ENCODE measurements at regions not wholly inside any gene's neighbourhood (a gene's known extent, or its start where the extent isn't known, plus 50 kb on each side); places are given as distances from the start of the nearest gene placed in this dataset.

GRCh38 chr4:38320833-38321232 lies 343.2 kb upstream of the KLF3 start:
- TF ChIP-seq SMYD3 (CRISPR knock-in tag; IDR thresholded peaks at IDR 0.05) (no peak), ZNF556 (CRISPR knock-in tag; IDR thresholded peaks at IDR 0.05; ENCODE audit: borderline replicate concordance) (no peak)
- TF ChIP-seq, protein P1, sequence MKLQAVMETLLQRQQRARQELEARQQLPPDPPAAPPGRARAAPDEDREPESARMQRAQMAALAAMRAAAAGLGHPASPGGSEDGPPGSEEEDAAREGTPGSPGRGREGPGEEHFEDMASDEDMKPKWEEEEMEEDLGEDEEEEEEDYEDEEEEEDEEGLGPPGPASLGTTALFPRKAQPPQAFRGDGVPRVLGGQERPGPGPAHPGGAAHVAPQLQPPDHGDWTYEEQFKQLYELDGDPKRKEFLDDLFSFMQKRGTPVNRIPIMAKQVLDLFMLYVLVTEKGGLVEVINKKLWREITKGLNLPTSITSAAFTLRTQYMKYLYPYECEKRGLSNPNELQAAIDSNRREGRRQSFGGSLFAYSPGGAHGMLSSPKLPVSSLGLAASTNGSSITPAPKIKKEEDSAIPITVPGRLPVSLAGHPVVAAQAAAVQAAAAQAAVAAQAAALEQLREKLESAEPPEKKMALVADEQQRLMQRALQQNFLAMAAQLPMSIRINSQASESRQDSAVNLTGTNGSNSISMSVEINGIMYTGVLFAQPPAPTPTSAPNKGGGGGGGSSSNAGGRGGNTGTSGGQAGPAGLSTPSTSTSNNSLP (IDR thresholded peaks at IDR 0.05; ENCODE audit: low read depth, low read length): no peak
- Histone ChIP-seq H3K4me2 (ENCODE audit: low read depth, low read length) (no peak overlapping the region), H3K4me3 (replicated peaks in 1 of 3; ENCODE audit: insufficient read depth in 1 of 3, low read depth in 2 of 3, low read length in 3 of 3) (no peak overlapping the region), H3K4me1 (ENCODE audit: insufficient read depth, low read length) (peaks cover 35% of the 10 kb centered on the region), H3K27ac (ENCODE audit: extremely low read length, insufficient read depth, low read length) (no peak overlapping the region), H3K36me3 (replicated peaks in 1 of 2; ENCODE audit: control insufficient read depth in 1 of 2, insufficient read depth in 2 of 2, low read length in 2 of 2) (no peaks in the 10 kb centered on the region), H3K79me2 (ENCODE audit: insufficient read depth, low read length) (no peaks in the 10 kb centered on the region), H2AFZ (ENCODE audit: low read length) (peak overlapping the region; percentile 70), H4K20me1 (ENCODE audit: insufficient read depth, low read length) (no peaks in the 10 kb centered on the region), H3K9me3 (ENCODE audit: low read length) (no peaks in the 10 kb centered on the region), H3K9ac (ENCODE audit: insufficient read depth, low read depth, low read length) (no peak overlapping the region), H3K27me3 (ENCODE audit: control insufficient read depth in 1 of 2, insufficient read depth in 2 of 2, low read length in 2 of 2) (no peaks in the 10 kb centered on the region)
- DNase-seq (ENCODE audit: low spot score) (no peak), FAIRE-seq (no peak), ATAC-seq (no peak)
- in situ Hi-C loops (cut with HindIII; ENCODE audit: extremely low pct_ligation_motif_present, low pct_unique_long_range_greater_than_20kb) (loop anchor here (25.0 kb wide), 1 partner anchor 259 kb away; no protein-coding TSS in a partner anchor), intact Hi-C loops (cut with micrococcal nuclease; ENCODE audit: unreplicated experiment) (loop anchor here (1.0 kb wide), 2 partner anchors 354 to 410 kb away; no protein-coding TSS in a partner anchor)
- ChIA-PET CTCF (ENCODE audit: low intra/inter-chr PET ratio, low total read pairs) (interaction anchor here (2.0 kb wide), 1 partner anchor 410 kb away, joined by 9 read pairs; no protein-coding TSS in a partner anchor), POLR2A (no interaction called here)
- BruUV-seq (replicated peaks): no TSS peak
- 73% methylated on average over 4 of the region's 4 CpGs for WGBS (ENCODE audit: low lambda C conversion rate)

- intact Hi-C loops (cut with micrococcal nuclease; ENCODE audit: unreplicated experiment) (no loop called here), in situ Hi-C loops (cut with HindIII; ENCODE audit: extremely low pct_ligation_motif_present, low pct_unique_long_range_greater_than_20kb) (loop anchor here (25.0 kb wide), 1 partner anchor 260 kb away; no protein-coding TSS in a partner anchor)
- no peak for DNase-seq (ENCODE audit: low spot score)
- no peak for ATAC-seq
- Histone ChIP-seq H3K4me1 (ENCODE audit: insufficient read depth, low read length) (peaks cover 40% of the 10 kb centered on the region), H3K9ac (ENCODE audit: insufficient read depth, low read depth, low read length) (no peak overlapping the region), H3K79me2 (ENCODE audit: insufficient read depth, low read length) (no peaks in the 10 kb centered on the region), H3K27ac (ENCODE audit: extremely low read length, insufficient read depth, low read length) (no peak overlapping the region), H2AFZ (ENCODE audit: low read length) (no peak overlapping the region), H4K20me1 (ENCODE audit: insufficient read depth, low read length) (no peaks in the 10 kb centered on the region), H3K9me3 (ENCODE audit: low read length) (no peaks in the 10 kb centered on the region), H3K4me3 (replicated peaks in 1 of 3; ENCODE audit: insufficient read depth in 1 of 3, low read depth in 2 of 3, low read length in 3 of 3) (no peak overlapping the region), H3K4me2 (ENCODE audit: low read depth, low read length) (no peak overlapping the region), H3K36me3 (replicated peaks in 1 of 2; ENCODE audit: control insufficient read depth in 1 of 2, insufficient read depth in 2 of 2, low read length in 2 of 2) (no peaks in the 10 kb centered on the region), H3K27me3 (ENCODE audit: control insufficient read depth in 1 of 2, insufficient read depth in 2 of 2, low read length in 2 of 2) (no peaks in the 10 kb centered on the region)
- POLR2A ChIA-PET: no interaction called here
- no TSS peak for BruUV-seq (replicated peaks)
- WGBS (ENCODE audit: low lambda C conversion rate): 92% methylated on average over 4 of the region's 4 CpGs
- no peak for FAIRE-seq
- CTCF ChIA-PET (ENCODE audit: low intra/inter-chr PET ratio, low total read pairs): no interaction called here
- no peak for TF ChIP-seq MBNL3 (CRISPR knock-in tag; conservative IDR thresholded peaks at IDR 0.05)
- TF ChIP-seq, protein P2, sequence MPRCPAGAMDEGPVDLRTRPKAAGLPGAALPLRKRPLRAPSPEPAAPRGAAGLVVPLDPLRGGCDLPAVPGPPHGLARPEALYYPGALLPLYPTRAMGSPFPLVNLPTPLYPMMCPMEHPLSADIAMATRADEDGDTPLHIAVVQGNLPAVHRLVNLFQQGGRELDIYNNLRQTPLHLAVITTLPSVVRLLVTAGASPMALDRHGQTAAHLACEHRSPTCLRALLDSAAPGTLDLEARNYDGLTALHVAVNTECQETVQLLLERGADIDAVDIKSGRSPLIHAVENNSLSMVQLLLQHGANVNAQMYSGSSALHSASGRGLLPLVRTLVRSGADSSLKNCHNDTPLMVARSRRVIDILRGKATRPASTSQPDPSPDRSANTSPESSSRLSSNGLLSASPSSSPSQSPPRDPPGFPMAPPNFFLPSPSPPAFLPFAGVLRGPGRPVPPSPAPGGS (CRISPR knock-in tag; IDR thresholded peaks at IDR 0.05): no peak
Observed at GRCh38 chr4:38322714-38323113, 341.3 kb upstream of the KLF3 start.
